Muscle layer of colon (tissue), 2 donors: ENCODE measurements at regions not wholly inside any gene's neighbourhood (a gene's known extent, or its start where the extent isn't known, plus 50 kb on each side); places are given as distances from the start of the nearest gene placed in this dataset.
"Not testable (repeated sequence)": the region's sequence is repeated elsewhere in the genome, so short reads cannot be mapped to it uniquely, and the experiment has no call there.

Source experiments
- H3K27ac ChIP-seq: one replicate; pipeline ENCODE4 v1.7.0; 2013; ENCODE audit warnings: low read depth, mild to moderate bottlenecking, low read length, moderate library complexity
- H3K27me3 ChIP-seq, 2 donors: one replicate each; pipeline ENCODE4 v1.7.0; 2013; ENCODE audit warnings: low read length in 2 of 2, mild to moderate bottlenecking in 2 of 2; ENCODE audit not compliant: insufficient read depth in 2 of 2, control insufficient read depth in 1 of 2
- H3K36me3 ChIP-seq: one replicate; pipeline ENCODE4 v1.7.0; 2013; ENCODE audit warnings: mild to moderate bottlenecking, low read length; ENCODE audit not compliant: insufficient read depth
- H3K4me1 ChIP-seq: one replicate; pipeline ENCODE4 v1.7.0; 2013; ENCODE audit warnings: mild to moderate bottlenecking, low read length; ENCODE audit not compliant: insufficient read depth
- H3K4me3 ChIP-seq, 2 donors: one replicate each; pipeline ENCODE4 v1.7.0; 2013; ENCODE audit warnings: low read length in 2 of 2, low read depth in 1 of 2, mild to moderate bottlenecking in 1 of 2, moderate library complexity in 1 of 2
- H3K9ac ChIP-seq: one replicate; pipeline ENCODE4 v1.7.0; 2013; ENCODE audit warnings: low read length
- H3K9me3 ChIP-seq: one replicate; pipeline ENCODE4 v1.7.0; 2013; ENCODE audit warnings: mild to moderate bottlenecking, low read length
- donor health status: abdominal sarcoma.
- donor health status: Adenocarcinoma of cecum.

GRCh38 chr12:23262670-23263069 lies 637.7 kb downstream of the ETNK1 start:
- Histone ChIP-seq H3K27me3 (no peaks in the 10 kb centered on the region), H3K4me1 (no peaks in the 10 kb centered on the region), H3K36me3 (no peaks in the 10 kb centered on the region), H3K9me3 (no peaks in the 10 kb centered on the region), H3K9ac (no peak overlapping the region), H3K27ac (no peak overlapping the region), H3K4me3 (no peak overlapping the region)

- H3K27ac ChIP-seq = no peak overlapping the region
- no peak overlapping the region for H3K4me3 ChIP-seq
- no peaks in the 10 kb centered on the region for H3K4me1 ChIP-seq
- no peaks in the 10 kb centered on the region for H3K36me3 ChIP-seq
- H3K27me3 ChIP-seq = no peaks in the 10 kb centered on the region
- no peaks in the 10 kb centered on the region for H3K9me3 ChIP-seq
- no peak overlapping the region for H3K9ac ChIP-seq
Measured at GRCh38 chr12:23277831-23278230, 652.9 kb downstream of the ETNK1 start.

- no peak overlapping the region for H3K9ac ChIP-seq
- H3K4me1 ChIP-seq = no peaks in the 10 kb centered on the region
- H3K9me3 ChIP-seq = no peaks in the 10 kb centered on the region
- no peak overlapping the region for H3K4me3 ChIP-seq
- no peaks in the 10 kb centered on the region for H3K36me3 ChIP-seq
- H3K27me3 ChIP-seq = no peaks in the 10 kb centered on the region
- H3K27ac ChIP-seq = no peak overlapping the region
Measured at GRCh38 chr12:23281295-23281694, 656.3 kb downstream of the ETNK1 start.

GRCh38 chr12:23282701-23283100 lies 657.7 kb downstream of the ETNK1 start:
- H3K4me1 ChIP-seq = no peaks in the 10 kb centered on the region
- H3K27ac ChIP-seq = no peak overlapping the region
- H3K36me3 ChIP-seq = no peaks in the 10 kb centered on the region
- no peaks in the 10 kb centered on the region for H3K9me3 ChIP-seq
- H3K4me3 ChIP-seq = no peak overlapping the region
- no peaks in the 10 kb centered on the region for H3K27me3 ChIP-seq
- no peak overlapping the region for H3K9ac ChIP-seq

- H3K36me3 ChIP-seq, H3K9ac ChIP-seq, H3K27ac ChIP-seq, H3K27me3 ChIP-seq, H3K4me1 ChIP-seq, H3K4me3 ChIP-seq, H3K9me3 ChIP-seq: not testable (repeated sequence)
Measured at GRCh38 chr12:23285764-23286530, 661.0 kb downstream of the ETNK1 start.

- no peaks in the 10 kb centered on the region for H3K27me3 ChIP-seq
- no peak overlapping the region for H3K27ac ChIP-seq
- H3K4me3 ChIP-seq = no peak overlapping the region
- H3K36me3 ChIP-seq = no peaks in the 10 kb centered on the region
- no peaks in the 10 kb centered on the region for H3K4me1 ChIP-seq
- no peaks in the 10 kb centered on the region for H3K9me3 ChIP-seq
- no peak overlapping the region for H3K9ac ChIP-seq
Measured at GRCh38 chr12:23290627-23291330, 658.7 kb downstream of the SOX5 start.

- Histone ChIP-seq H3K36me3 (no peaks in the 10 kb centered on the region), H3K4me1 (no peaks in the 10 kb centered on the region), H3K9ac (no peak overlapping the region), H3K4me3 (no peak overlapping the region), H3K27me3 (no peaks in the 10 kb centered on the region), H3K9me3 (no peaks in the 10 kb centered on the region), H3K27ac (no peak overlapping the region)
Measured at GRCh38 chr12:23303220-23303619, 646.2 kb downstream of the SOX5 start.

GRCh38 chr12:23303821-23304220 lies 645.6 kb downstream of the SOX5 start:
- H3K9ac ChIP-seq = no peak overlapping the region
- no peaks in the 10 kb centered on the region for H3K36me3 ChIP-seq
- H3K9me3 ChIP-seq = no peaks in the 10 kb centered on the region
- no peak overlapping the region for H3K27ac ChIP-seq
- H3K4me3 ChIP-seq = no peak overlapping the region
- H3K27me3 ChIP-seq = no peaks in the 10 kb centered on the region
- H3K4me1 ChIP-seq = no peaks in the 10 kb centered on the region

- H3K4me1 ChIP-seq = no peaks in the 10 kb centered on the region
- no peaks in the 10 kb centered on the region for H3K27me3 ChIP-seq
- H3K9me3 ChIP-seq = no peaks in the 10 kb centered on the region
- no peak overlapping the region for H3K27ac ChIP-seq
- H3K4me3 ChIP-seq = no peak overlapping the region
- H3K36me3 ChIP-seq = no peaks in the 10 kb centered on the region
- H3K9ac ChIP-seq = no peak overlapping the region
Measured at GRCh38 chr12:23333938-23334337, 615.5 kb downstream of the SOX5 start.

GRCh38 chr12:23335593-23335992 lies 613.9 kb downstream of the SOX5 start:
- H3K27ac ChIP-seq = no peak overlapping the region

GRCh38 chr12:23337213-23337612 lies 612.3 kb downstream of the SOX5 start:
- Histone ChIP-seq H3K4me3 (no peak overlapping the region), H3K9me3 (no peaks in the 10 kb centered on the region), H3K27ac (no peak overlapping the region), H3K4me1 (no peaks in the 10 kb centered on the region), H3K9ac (no peak overlapping the region), H3K27me3 (no peaks in the 10 kb centered on the region), H3K36me3 (no peaks in the 10 kb centered on the region)

More at GRCh38 chr12:23335593-23335992, 613.9 kb downstream of the SOX5 start:
- H3K36me3 ChIP-seq = no peaks in the 10 kb centered on the region
- no peaks in the 10 kb centered on the region for H3K27me3 ChIP-seq
- no peak overlapping the region for H3K9ac ChIP-seq
- no peaks in the 10 kb centered on the region for H3K4me1 ChIP-seq
- no peak overlapping the region for H3K4me3 ChIP-seq
- H3K9me3 ChIP-seq = no peaks in the 10 kb centered on the region

- no peak overlapping the region for H3K27ac ChIP-seq
- H3K4me3 ChIP-seq = no peak overlapping the region
- no peaks in the 10 kb centered on the region for H3K9me3 ChIP-seq
- no peaks in the 10 kb centered on the region for H3K27me3 ChIP-seq
- H3K36me3 ChIP-seq = no peaks in the 10 kb centered on the region
- no peaks in the 10 kb centered on the region for H3K4me1 ChIP-seq
- H3K9ac ChIP-seq = no peak overlapping the region
Measured at GRCh38 chr12:23340351-23340750, 609.1 kb downstream of the SOX5 start.
